ENCODE measurements at regions not wholly inside any gene's neighbourhood (a gene's known extent, or its start where the extent isn't known, plus 50 kb on each side); places are given as distances from the start of the nearest gene placed in this dataset.

DNA sequence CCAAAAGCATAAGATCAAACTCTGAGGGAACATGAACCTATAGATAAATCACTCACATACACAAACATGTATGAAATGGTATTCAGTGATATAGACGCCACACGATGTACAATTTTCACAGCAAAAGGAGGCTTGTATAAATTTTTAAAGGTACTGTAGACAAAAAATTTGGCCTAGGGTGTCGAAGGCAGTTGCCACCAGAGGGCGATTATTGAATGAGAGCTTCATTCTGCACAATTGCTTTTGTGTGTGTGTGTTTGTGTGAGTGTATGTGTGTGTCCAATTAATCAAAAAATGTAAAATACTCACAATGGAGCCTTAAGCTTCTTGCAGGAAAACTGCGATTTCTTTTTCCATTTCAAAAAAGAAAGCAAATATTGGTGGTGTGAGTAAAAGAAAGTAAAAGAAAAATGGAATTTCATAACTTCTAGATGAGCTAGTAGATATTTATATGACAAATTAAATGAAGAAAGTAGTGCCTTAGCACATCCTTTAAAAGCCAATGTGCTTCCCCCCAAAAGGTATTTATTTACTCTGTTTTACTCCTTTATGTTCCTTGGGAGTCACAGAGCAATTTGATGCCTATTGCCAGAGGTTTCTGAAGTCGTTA, 800.1 kb downstream of the SATB2 start:
- no peaks in the 10 kb centered on the region for H4K20me1 ChIP-seq (replicated peaks; ENCODE audit: control insufficient read depth, extremely low read depth, insufficient read depth, low read length)
- no peak overlapping the region for H2AFZ ChIP-seq (ENCODE audit: low read depth, low read length)

More for the DNA sequence above, 800.1 kb downstream of the SATB2 start:
- FAIRE-seq (no peak), DNase-seq (ENCODE audit: low read depth, low spot score) (peak; percentile 3)
- no peak for TF ChIP-seq EZH2 (IDR thresholded peaks at IDR 0.05; ENCODE audit: borderline replicate concordance, low read depth, low read length, severe bottlenecking)
- no peak for TF ChIP-seq MYC (IDR thresholded peaks at IDR 0.05; ENCODE audit: low read depth, low read length)
- TF ChIP-seq, protein P1, sequence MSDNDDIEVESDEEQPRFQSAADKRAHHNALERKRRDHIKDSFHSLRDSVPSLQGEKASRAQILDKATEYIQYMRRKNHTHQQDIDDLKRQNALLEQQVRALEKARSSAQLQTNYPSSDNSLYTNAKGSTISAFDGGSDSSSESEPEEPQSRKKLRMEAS (IDR thresholded peaks at IDR 0.05; ENCODE audit: insufficient read depth, insufficient read length) = no peak
- TF ChIP-seq JUN (IDR thresholded peaks at IDR 0.05; ENCODE audit: borderline replicate concordance, insufficient read depth, insufficient read length, low read depth) = no peak
- TF ChIP-seq POLR2AphosphoS5 (IDR thresholded peaks at IDR 0.05; ENCODE audit: insufficient read depth, low read depth, low read length) = no peak
- TF ChIP-seq FOS (IDR thresholded peaks at IDR 0.05; ENCODE audit: borderline replicate concordance, insufficient read depth, low read length) = no peak
- TF ChIP-seq, protein P2, sequence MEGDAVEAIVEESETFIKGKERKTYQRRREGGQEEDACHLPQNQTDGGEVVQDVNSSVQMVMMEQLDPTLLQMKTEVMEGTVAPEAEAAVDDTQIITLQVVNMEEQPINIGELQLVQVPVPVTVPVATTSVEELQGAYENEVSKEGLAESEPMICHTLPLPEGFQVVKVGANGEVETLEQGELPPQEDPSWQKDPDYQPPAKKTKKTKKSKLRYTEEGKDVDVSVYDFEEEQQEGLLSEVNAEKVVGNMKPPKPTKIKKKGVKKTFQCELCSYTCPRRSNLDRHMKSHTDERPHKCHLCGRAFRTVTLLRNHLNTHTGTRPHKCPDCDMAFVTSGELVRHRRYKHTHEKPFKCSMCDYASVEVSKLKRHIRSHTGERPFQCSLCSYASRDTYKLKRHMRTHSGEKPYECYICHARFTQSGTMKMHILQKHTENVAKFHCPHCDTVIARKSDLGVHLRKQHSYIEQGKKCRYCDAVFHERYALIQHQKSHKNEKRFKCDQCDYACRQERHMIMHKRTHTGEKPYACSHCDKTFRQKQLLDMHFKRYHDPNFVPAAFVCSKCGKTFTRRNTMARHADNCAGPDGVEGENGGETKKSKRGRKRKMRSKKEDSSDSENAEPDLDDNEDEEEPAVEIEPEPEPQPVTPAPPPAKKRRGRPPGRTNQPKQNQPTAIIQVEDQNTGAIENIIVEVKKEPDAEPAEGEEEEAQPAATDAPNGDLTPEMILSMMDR (IDR thresholded peaks at IDR 0.05; ENCODE audit: extremely low read depth in 1 of 2, insufficient read depth in 1 of 2, low read depth in 1 of 2, low read length in 2 of 2) = no peak
- TF ChIP-seq POLR2A (IDR thresholded peaks at IDR 0.05; ENCODE audit: low read depth, low read length) = no peak
- no peak for TF ChIP-seq GATA2 (IDR thresholded peaks at IDR 0.05; ENCODE audit: insufficient read depth, insufficient read length, low read depth, low read length)
- H3K4me1 ChIP-seq (ENCODE audit: control insufficient read depth, extremely low read depth, insufficient read depth, low read length) = no peaks in the 10 kb centered on the region
- H3K4me2 ChIP-seq (ENCODE audit: insufficient read depth, low read length) = no peak overlapping the region
- CTCF ChIA-PET = interaction anchor here (0.9 to 1.6 kb wide), 4 partner anchors 36 to 831 kb away, joined by 3 to 7 read pairs (median 4); no protein-coding TSS in a partner anchor
- no peaks in the 10 kb centered on the region for H3K9me1 ChIP-seq (replicated peaks; ENCODE audit: control insufficient read depth, extremely low read depth, insufficient read depth, low read length)
- intact Hi-C loops (cut with micrococcal nuclease) (loop anchor here (1.0 kb wide), 1 partner anchor 829 kb away; no protein-coding TSS in a partner anchor), dilution Hi-C loops (cut with MboI; ENCODE audit: extremely low pct_ligation_motif_present, low sequenced_read_pairs) (no loop called here)
- no TSS peak for BruUV-seq (replicated peaks)
- no peaks in the 10 kb centered on the region for H3K27me3 ChIP-seq (ENCODE audit: control insufficient read depth in 2 of 2, insufficient read depth in 2 of 2, low read length in 2 of 2)
- no peak overlapping the region for H3K4me3 ChIP-seq (replicated peaks in 1 of 3; ENCODE audit: insufficient read depth in 1 of 3, low read depth in 1 of 3, low read length in 3 of 3)
- no peaks in the 10 kb centered on the region for H3K36me3 ChIP-seq (ENCODE audit: control insufficient read depth in 2 of 2, extremely low read depth in 1 of 2, insufficient read depth in 2 of 2, low read length in 2 of 2)
- no peaks in the 10 kb centered on the region for H3K79me2 ChIP-seq (ENCODE audit: control insufficient read depth, insufficient read depth, low read length)
- H3K9ac ChIP-seq (replicated peaks; ENCODE audit: extremely low read depth, insufficient read depth, low read length) = no peak overlapping the region
- POLR2A ChIA-PET = no interaction called here
- H3K9me3 ChIP-seq (replicated peaks; ENCODE audit: control insufficient read depth, insufficient read depth, low read length) = no peaks in the 10 kb centered on the region
- H3K27ac ChIP-seq (ENCODE audit: insufficient read depth, low read depth, low read length) = no peak overlapping the region
